IPS DF 6.9 (cell line): ENCODE measurements at regions not wholly inside any gene's neighbourhood (a gene's known extent, or its start where the extent isn't known, plus 50 kb on each side); places are given as distances from the start of the nearest gene placed in this dataset.

Experiments
- DNase-seq: peaks from one replicate; pipeline ENCODE4 v3.0.0-alpha.2; 2013; ENCODE audit warnings: low read depth, low spot score
- H3K27ac ChIP-seq: one replicate; pipeline ENCODE4 v1.5.1; 2013; ENCODE audit warnings: low read length, control low read depth
- H3K27me3 ChIP-seq: 2 replicates; pipeline ENCODE4 v1.6.1; 2013; ENCODE audit warnings: mild to moderate bottlenecking, low read length; ENCODE audit not compliant: control insufficient read depth, insufficient read depth
- H3K36me3 ChIP-seq: 2 replicates; pipeline ENCODE4 v1.6.1; 2013; ENCODE audit warnings: low read length; ENCODE audit not compliant: control insufficient read depth, insufficient read depth
- H3K4me1 ChIP-seq: 2 replicates; pipeline ENCODE4 v1.6.1; 2013; ENCODE audit warnings: low read length; ENCODE audit not compliant: control insufficient read depth, insufficient read depth
- H3K4me3 ChIP-seq: 2 replicates; pipeline ENCODE4 v1.5.1; 2013; ENCODE audit warnings: mild to moderate bottlenecking, low read length
- H3K9me3 ChIP-seq: 2 replicates; pipeline ENCODE4 v1.6.1; 2013; ENCODE audit warnings: low read length, inconsistent platforms; ENCODE audit not compliant: control insufficient read depth, insufficient read depth
- WGBS: extraction: QIAGEN DNeasy Blood & Tissue Kit; methylation state at CpG from one replicate; pipeline ENCODE4 v1.1.7; 2013; ENCODE audit warnings: mixed read lengths, missing lambda C conversion rate; ENCODE audit not compliant: insufficient read length, insufficient coverage; 5-methylcytosine and 5-hydroxymethylcytosine counted together

DNA sequence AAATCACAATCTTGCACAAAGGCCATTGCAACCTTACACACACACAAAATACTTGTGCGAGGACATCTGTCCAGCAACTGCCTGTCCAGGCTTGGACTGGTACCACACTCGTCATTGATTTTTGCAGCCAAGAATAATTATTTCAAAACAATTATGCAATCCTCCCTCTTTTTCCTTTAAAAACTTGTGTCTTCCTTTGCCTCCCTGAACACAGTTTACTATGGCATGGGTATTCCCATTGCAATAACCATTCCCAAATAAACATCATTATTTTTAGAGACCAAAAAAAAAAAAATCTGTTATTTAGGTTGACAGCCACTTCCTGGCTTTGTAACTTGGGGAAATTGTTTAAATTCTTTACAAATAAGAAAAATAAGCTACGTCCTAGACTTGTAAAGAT, 54.0 kb downstream of the C11orf91 start:
- WGBS: no CpG with 5 or more reads among the region's 3 CpGs
- Histone ChIP-seq H3K4me1 (no peaks in the 10 kb centered on the region), H3K27me3 (no peaks in the 10 kb centered on the region), H3K9me3 (no peaks in the 10 kb centered on the region), H3K36me3 (no peaks in the 10 kb centered on the region; the same call in 1 of the 2 replicates), H3K4me3 (no peak overlapping the region), H3K27ac (no peak overlapping the region)
- DNase-seq: no peak

DNA sequence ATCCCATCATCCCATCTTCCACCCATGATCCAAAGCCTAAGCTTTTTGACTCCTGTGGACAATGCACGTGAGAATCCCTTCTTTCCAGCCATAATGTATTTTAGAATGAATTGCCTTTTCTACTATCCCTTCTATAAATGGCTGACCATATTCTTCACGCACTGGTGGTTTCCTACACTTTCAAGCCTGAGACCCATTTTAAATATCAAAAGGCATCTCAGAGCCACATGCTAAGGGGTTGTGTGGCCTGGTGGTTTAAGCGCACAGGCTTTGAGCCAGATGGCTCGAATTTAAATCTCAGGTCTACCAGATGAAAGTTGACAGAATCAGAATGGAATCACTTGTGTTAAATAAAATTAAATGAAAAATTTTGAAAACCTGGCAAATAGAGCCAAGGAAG, 54.5 kb downstream of the C11orf91 start:
- Histone ChIP-seq H3K27ac (no peak overlapping the region), H3K4me1 (no peaks in the 10 kb centered on the region), H3K36me3 (no peaks in the 10 kb centered on the region; the same call in 1 of the 2 replicates), H3K27me3 (no peaks in the 10 kb centered on the region), H3K9me3 (no peaks in the 10 kb centered on the region), H3K4me3 (no peak overlapping the region)
- no peak for DNase-seq
- WGBS: no CpG with 5 or more reads among the region's 4 CpGs

DNA sequence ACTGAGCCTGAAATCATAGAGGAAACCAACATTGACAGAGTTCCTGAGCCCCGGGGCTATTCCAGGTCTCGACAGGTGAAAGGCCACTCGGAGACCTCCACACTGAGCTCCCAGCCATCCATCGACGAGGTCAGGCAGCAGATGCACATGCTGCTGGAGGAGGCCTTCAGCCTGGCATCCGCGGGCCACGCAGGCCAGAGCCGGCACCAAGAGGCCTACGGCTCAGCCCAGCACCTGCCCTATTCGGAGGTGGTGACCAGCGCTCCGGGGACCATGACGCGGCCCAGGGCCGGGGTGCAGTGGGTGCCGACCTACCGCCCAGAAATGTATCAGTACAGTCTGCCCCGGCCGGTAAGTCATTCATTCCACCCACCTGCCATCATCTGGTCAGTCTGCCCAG, 54.9 kb downstream of the C11orf91 start:
- WGBS: no CpG with 5 or more reads among the region's 20 CpGs
- no peaks in the 10 kb centered on the region for H3K9me3 ChIP-seq
- DNase-seq: no peak
- H3K4me1 ChIP-seq: no peaks in the 10 kb centered on the region
- H3K36me3 ChIP-seq: no peaks in the 10 kb centered on the region; the same call in 1 of the 2 replicates
- H3K27me3 ChIP-seq: no peaks in the 10 kb centered on the region
- H3K4me3 ChIP-seq: no peak overlapping the region
- H3K27ac ChIP-seq: no peak overlapping the region

DNA sequence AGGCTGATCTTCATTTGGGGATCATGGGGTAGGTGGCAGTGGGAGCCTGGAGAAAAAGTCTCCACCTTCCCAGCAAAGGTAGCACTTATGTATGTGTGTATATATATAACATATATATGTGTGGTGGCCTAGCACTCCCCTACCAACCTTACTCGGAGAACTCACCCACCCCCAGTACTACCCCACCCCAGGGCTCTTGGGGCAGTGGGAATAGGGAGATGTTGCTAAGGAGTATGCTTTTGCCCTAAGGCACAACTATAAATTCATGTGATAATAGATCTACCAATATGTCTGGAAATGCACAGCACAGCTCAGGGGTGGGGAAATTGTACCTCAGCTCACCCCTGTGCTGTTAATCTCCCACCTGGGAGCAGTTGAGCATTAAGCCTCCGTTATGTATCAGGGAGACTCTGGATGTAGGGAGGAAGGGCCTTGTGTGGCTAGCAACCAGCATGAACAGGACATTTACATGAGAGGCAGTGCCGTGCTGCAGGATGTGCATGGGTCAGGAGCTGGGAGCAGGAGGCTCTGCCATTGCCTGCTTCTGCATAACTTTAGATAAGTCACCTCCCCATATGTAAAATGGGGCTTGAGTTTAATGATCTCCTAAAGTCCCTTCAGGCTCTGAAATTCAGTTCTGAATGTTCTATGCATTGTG, 57.3 kb downstream of the C11orf91 start:
- Histone ChIP-seq H3K4me1 (no peaks in the 10 kb centered on the region), H3K27me3 (no peaks in the 10 kb centered on the region), H3K27ac (no peak overlapping the region), H3K36me3 (no peaks in the 10 kb centered on the region; the same call in 1 of the 2 replicates), H3K4me3 (no peak overlapping the region), H3K9me3 (no peaks in the 10 kb centered on the region)
- DNase-seq: no peak
- WGBS: no CpG with 5 or more reads among the region's 3 CpGs

DNA sequence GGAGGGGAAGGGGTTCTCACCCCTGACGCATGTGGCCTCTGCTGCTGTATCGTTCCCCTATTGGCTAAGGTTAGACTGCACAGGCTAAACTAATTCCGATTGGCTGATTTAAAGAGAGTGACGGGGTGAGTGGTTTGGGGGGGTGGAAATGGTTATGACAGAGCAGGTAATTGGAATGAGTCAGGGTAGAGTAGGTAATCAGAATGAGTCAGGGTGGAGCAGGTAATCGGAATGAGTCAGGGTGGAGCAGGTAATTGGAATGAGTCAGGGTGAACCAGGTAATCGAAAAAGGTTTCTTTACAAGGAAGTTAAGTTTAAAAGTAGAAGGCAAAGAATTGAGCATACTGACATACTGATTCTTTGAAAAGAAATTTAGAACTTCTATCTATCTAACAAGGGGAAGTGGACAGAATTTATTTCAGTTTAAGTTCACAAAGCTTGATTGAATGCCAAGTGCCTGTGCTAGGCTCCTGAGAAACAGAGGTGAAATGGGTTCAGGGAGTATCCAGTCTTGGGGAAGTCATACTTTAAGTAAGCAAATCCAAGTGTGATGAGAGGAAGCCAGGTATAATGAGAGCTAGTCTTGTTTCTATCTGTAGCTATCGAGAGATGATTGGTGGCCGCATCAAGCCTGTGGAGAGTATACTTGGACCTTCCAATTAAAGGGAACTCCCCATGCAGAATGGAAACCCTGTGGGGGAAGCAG, 58.0 kb downstream of the C11orf91 start:
- Histone ChIP-seq H3K4me1 (no peaks in the 10 kb centered on the region), H3K27me3 (no peaks in the 10 kb centered on the region), H3K9me3 (no peaks in the 10 kb centered on the region), H3K27ac (no peak overlapping the region), H3K4me3 (no peak overlapping the region), H3K36me3 (no peaks in the 10 kb centered on the region; the same call in 1 of the 2 replicates)
- WGBS: no CpG with 5 or more reads among the region's 8 CpGs
- no peak for DNase-seq

DNA sequence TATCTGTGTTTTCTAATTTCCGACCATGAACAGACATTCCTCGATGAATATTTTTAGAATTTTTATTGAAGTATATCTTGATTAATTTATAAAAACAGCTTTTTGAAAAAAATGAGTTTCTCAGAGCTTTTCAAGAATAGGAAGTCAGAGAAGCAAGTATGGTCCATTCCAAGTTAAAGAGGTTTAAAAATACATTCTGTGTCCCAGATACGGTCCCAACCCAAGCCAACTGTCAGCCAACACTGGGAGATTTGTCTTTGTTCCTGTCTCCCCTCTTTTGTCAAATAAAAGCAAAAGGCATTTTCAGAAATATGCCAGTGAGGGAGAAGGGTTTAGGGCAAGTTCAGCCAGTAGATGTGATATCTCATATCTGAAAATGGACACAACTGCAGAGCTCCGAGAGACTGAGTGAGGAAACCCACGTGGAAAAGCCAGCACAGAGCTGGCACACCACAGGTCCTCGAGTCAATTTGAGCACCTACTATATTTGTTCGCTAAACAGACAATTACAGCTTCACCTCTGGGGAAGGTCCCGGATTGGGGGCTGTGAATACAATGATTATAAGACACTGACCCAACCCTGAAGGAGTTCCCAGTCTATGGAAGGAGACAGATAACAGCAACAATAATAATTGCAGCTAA, 59.8 kb downstream of the C11orf91 start:
- no peaks in the 10 kb centered on the region; the same call in 1 of the 2 replicates for H3K9me3 ChIP-seq
- WGBS: no CpG with 5 or more reads among the region's 8 CpGs
- H3K36me3 ChIP-seq: no peaks in the 10 kb centered on the region; the same call in 1 of the 2 replicates
- H3K4me3 ChIP-seq: no peak overlapping the region
- no peak overlapping the region for H3K27ac ChIP-seq
- no peaks in the 10 kb centered on the region for H3K27me3 ChIP-seq
- no peaks in the 10 kb centered on the region for H3K4me1 ChIP-seq
- DNase-seq: no peak

DNA sequence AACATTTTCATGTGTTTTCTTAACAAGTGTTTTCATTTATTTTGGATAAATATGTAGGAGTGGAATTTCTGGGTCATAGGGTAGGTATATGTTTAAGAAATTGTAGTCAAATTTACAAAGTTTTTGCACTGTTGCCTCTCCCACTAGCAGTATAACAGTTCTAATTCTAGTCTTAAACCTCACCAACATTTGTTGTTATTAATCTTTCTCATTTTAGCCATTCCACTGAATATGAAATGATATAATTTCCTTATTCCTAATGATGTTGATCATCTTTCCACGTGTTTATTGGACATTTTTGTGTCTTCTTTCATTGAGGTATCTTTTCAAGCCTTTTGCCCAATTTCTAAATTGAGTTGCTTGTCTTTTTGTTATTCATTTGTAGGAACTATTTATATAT, 62.0 kb downstream of the C11orf91 start:
- Histone ChIP-seq H3K4me3 (no peak overlapping the region), H3K27me3 (no peaks in the 10 kb centered on the region), H3K36me3 (no peaks in the 10 kb centered on the region), H3K9me3 (no peaks in the 10 kb centered on the region; the same call in 1 of the 2 replicates), H3K27ac (no peak overlapping the region), H3K4me1 (peaks cover 3% of the 10 kb centered on the region; the same call in 1 of the 2 replicates)
- no CpG with 5 or more reads among the region's 1 CpG for WGBS
- DNase-seq: no peak

DNA sequence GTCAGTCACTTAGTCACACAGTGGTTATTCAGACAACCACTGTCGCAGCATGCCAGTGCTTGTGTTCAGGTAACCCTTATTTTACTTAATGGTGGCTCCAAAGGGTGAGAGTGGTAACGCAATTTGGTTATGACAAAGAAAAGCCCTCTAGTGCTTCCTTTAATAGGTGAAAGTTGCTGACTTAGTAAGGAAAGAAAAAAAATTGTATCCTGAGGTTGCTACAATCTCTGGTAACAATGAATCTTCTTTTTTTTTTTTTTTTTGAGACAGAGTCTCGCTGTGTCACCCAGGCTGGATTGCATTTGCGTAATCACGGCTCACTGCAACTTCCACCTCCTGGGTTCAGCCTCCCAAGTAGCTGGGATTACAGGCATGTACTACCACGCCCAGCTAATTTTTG, 64.5 kb downstream of the C11orf91 start:
- Histone ChIP-seq H3K36me3 (no peaks in the 10 kb centered on the region), H3K27me3 (no peaks in the 10 kb centered on the region), H3K27ac (no peak overlapping the region), H3K9me3 (peaks cover under 1% of the 10 kb centered on the region), H3K4me1 (peaks cover 3% of the 10 kb centered on the region; the same call in 1 of the 2 replicates), H3K4me3 (no peak overlapping the region)
- no peak for DNase-seq
- no CpG with 5 or more reads among the region's 6 CpGs for WGBS

DNA sequence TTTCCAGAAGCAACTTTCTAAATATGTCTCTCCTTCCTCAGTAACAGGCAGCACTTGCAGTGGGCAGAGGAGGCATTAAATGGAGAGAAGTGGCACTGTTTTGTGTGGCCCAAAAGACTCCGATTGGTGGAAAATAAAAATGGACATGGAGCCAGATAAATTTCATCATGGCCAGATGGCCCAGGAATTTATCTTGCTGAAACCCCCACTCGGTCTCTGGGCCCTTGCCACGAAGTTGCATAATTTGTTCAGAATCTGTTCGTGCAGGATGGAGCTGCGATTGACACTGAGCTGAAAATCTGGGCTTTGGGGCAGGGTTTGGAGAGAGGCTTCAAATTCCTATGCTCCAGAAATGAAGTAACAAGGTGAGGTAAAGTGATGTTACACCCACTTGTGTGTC, 65.5 kb downstream of the C11orf91 start:
- H3K9me3 ChIP-seq: peaks cover 4% of the 10 kb centered on the region
- no peak overlapping the region for H3K4me3 ChIP-seq
- WGBS: no CpG with 5 or more reads among the region's 5 CpGs
- no peak overlapping the region for H3K27ac ChIP-seq
- no peak for DNase-seq
- no peaks in the 10 kb centered on the region for H3K36me3 ChIP-seq
- no peaks in the 10 kb centered on the region for H3K27me3 ChIP-seq
- H3K4me1 ChIP-seq: peaks cover 3% of the 10 kb centered on the region; the same call in 1 of the 2 replicates

DNA sequence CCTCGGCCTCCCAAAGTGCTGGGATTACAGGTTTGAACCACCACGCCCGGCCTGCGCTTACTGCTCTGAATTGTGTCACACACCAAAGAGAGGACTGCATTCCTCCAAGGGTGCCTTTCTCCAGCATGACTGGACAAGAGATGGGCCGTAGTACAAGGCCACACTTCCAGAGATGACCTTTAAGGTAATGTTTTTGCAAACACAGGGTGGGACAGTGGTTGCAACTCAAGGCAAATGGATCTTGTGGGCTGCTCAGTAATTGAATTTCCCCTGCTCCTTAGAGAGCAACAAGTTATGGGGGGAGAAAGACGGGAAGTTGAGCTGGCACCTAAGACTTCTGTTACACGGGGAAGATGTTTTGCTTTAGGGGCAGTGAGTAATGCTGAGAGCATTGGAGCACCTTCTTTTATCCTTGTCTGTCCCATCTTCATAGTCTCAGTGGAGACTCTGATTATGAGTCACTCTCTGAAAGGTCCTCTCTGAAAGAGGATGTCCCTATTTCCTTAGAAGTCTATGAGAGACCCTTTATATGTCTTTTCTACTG, 66.3 kb downstream of the C11orf91 start:
- DNase-seq: no peak
- Histone ChIP-seq H3K4me1 (peaks cover 3% of the 10 kb centered on the region; the same call in 1 of the 2 replicates), H3K27ac (no peak overlapping the region), H3K9me3 (peaks cover 4% of the 10 kb centered on the region), H3K36me3 (no peaks in the 10 kb centered on the region), H3K27me3 (no peaks in the 10 kb centered on the region), H3K4me3 (no peak overlapping the region)
- no CpG with 5 or more reads among the region's 7 CpGs for WGBS
